ENCODE measurements at regions not wholly inside any gene's neighbourhood (a gene's known extent, or its start where the extent isn't known, plus 50 kb on each side); places are given as distances from the start of the nearest gene placed in this dataset.
"Not testable (repeated sequence)": the region's sequence is repeated elsewhere in the genome, so short reads cannot be mapped to it uniquely, and the experiment has no call there.

GRCh38 chr13:50740052-50740741, 103.3 kb downstream of the DLEU7 start:
- DNase-seq = no peak
- WGBS (ENCODE audit: insufficient coverage, low lambda C conversion rate) = no CpG with 5 or more reads among the region's 3 CpGs

GRCh38 chr13:50742353-50742752, 101.1 kb downstream of the DLEU7 start:
- no peaks in the 10 kb centered on the region for H3K36me3 ChIP-seq (ENCODE audit: control insufficient read depth, insufficient read depth, low read length)
- no peaks in the 10 kb centered on the region for H3K27me3 ChIP-seq (ENCODE audit: control insufficient read depth, insufficient read depth, low read length)
- H3K9me3 ChIP-seq (ENCODE audit: control insufficient read depth, low read depth, low read length) = no peaks in the 10 kb centered on the region
- no peak overlapping the region for H3K4me3 ChIP-seq (ENCODE audit: low read length)
- H3K4me1 ChIP-seq (ENCODE audit: control insufficient read depth, insufficient read depth, low read length) = peaks cover 3% of the 10 kb centered on the region
- H3K27ac ChIP-seq (ENCODE audit: low read length) = no peak overlapping the region
- WGBS (ENCODE audit: insufficient coverage, low lambda C conversion rate) = 100% methylated on average over 1 of the region's 2 CpGs
- DNase-seq = no peak

More at GRCh38 chr13:50740052-50740741, 103.3 kb downstream of the DLEU7 start:
- no peak overlapping the region for H3K27ac ChIP-seq (ENCODE audit: low read length)
- no peak overlapping the region for H3K4me3 ChIP-seq (ENCODE audit: low read length)
- H3K36me3 ChIP-seq (ENCODE audit: control insufficient read depth, insufficient read depth, low read length) = no peaks in the 10 kb centered on the region
- H3K9me3 ChIP-seq (ENCODE audit: control insufficient read depth, low read depth, low read length) = no peaks in the 10 kb centered on the region
- H3K27me3 ChIP-seq (ENCODE audit: control insufficient read depth, insufficient read depth, low read length) = no peaks in the 10 kb centered on the region
- H3K4me1 ChIP-seq (ENCODE audit: control insufficient read depth, insufficient read depth, low read length) = peaks cover 3% of the 10 kb centered on the region

GRCh38 chr13:50742968-50743367, 100.5 kb downstream of the DLEU7 start:
- no peak overlapping the region for H3K27ac ChIP-seq (ENCODE audit: low read length)
- DNase-seq = peak in 1 of 2 donors; percentile 13
- no peak overlapping the region for H3K4me3 ChIP-seq (ENCODE audit: low read length)
- no peaks in the 10 kb centered on the region for H3K27me3 ChIP-seq (ENCODE audit: control insufficient read depth, insufficient read depth, low read length)
- H3K36me3 ChIP-seq (ENCODE audit: control insufficient read depth, insufficient read depth, low read length) = no peaks in the 10 kb centered on the region
- H3K4me1 ChIP-seq (ENCODE audit: control insufficient read depth, insufficient read depth, low read length) = peaks cover 3% of the 10 kb centered on the region
- no peaks in the 10 kb centered on the region for H3K9me3 ChIP-seq (ENCODE audit: control insufficient read depth, low read depth, low read length)

GRCh38 chr13:50744116-50744660, 99.3 kb downstream of the DLEU7 start:
- Histone ChIP-seq H3K4me1 (ENCODE audit: control insufficient read depth, insufficient read depth, low read length) (peaks cover 3% of the 10 kb centered on the region), H3K4me3 (ENCODE audit: low read length) (no peak overlapping the region), H3K27me3 (ENCODE audit: control insufficient read depth, insufficient read depth, low read length) (no peaks in the 10 kb centered on the region), H3K27ac (ENCODE audit: low read length) (peak overlapping the region; percentile 70), H3K36me3 (ENCODE audit: control insufficient read depth, insufficient read depth, low read length) (no peaks in the 10 kb centered on the region), H3K9me3 (ENCODE audit: control insufficient read depth, low read depth, low read length) (no peaks in the 10 kb centered on the region)
- peak; percentile 28 to 71 for DNase-seq
- 48% methylated on average over 6 of the region's 6 CpGs for WGBS (ENCODE audit: insufficient coverage, low lambda C conversion rate)

GRCh38 chr13:50745542-50746115, 97.9 kb downstream of the DLEU7 start:
- Histone ChIP-seq H3K27ac (ENCODE audit: low read length) (no peak overlapping the region), H3K27me3 (ENCODE audit: control insufficient read depth, insufficient read depth, low read length) (no peaks in the 10 kb centered on the region), H3K4me1 (ENCODE audit: control insufficient read depth, insufficient read depth, low read length) (peaks cover 3% of the 10 kb centered on the region), H3K4me3 (ENCODE audit: low read length) (no peak overlapping the region), H3K36me3 (ENCODE audit: control insufficient read depth, insufficient read depth, low read length) (no peaks in the 10 kb centered on the region), H3K9me3 (ENCODE audit: control insufficient read depth, low read depth, low read length) (no peaks in the 10 kb centered on the region)
- WGBS (ENCODE audit: insufficient coverage, low lambda C conversion rate) = 80% methylated on average over 1 of the region's 4 CpGs
- DNase-seq = no peak

GRCh38 chr13:50747737-50748350, 95.6 kb downstream of the DLEU7 start:
- Histone ChIP-seq H3K4me1 (ENCODE audit: control insufficient read depth, insufficient read depth, low read length) (peaks cover 3% of the 10 kb centered on the region), H3K27ac (ENCODE audit: low read length) (no peak overlapping the region), H3K9me3 (ENCODE audit: control insufficient read depth, low read depth, low read length) (no peaks in the 10 kb centered on the region), H3K36me3 (ENCODE audit: control insufficient read depth, insufficient read depth, low read length) (no peaks in the 10 kb centered on the region), H3K27me3 (ENCODE audit: control insufficient read depth, insufficient read depth, low read length) (no peaks in the 10 kb centered on the region), H3K4me3 (ENCODE audit: low read length) (no peak overlapping the region)
- WGBS (ENCODE audit: insufficient coverage, low lambda C conversion rate) = 100% methylated on average over 1 of the region's 3 CpGs
- no peak for DNase-seq

GRCh38 chr13:50753221-50753620, 90.3 kb downstream of the DLEU7 start:
- not testable (repeated sequence) for H3K4me3 ChIP-seq (ENCODE audit: low read length); H3K27ac ChIP-seq (ENCODE audit: low read length); H3K27me3 ChIP-seq (ENCODE audit: control insufficient read depth, insufficient read depth, low read length); H3K36me3 ChIP-seq (ENCODE audit: control insufficient read depth, insufficient read depth, low read length); H3K4me1 ChIP-seq (ENCODE audit: control insufficient read depth, insufficient read depth, low read length); H3K9me3 ChIP-seq (ENCODE audit: control insufficient read depth, low read depth, low read length); DNase-seq
- WGBS (ENCODE audit: insufficient coverage, low lambda C conversion rate) = no CpG with 5 or more reads among the region's 17 CpGs

GRCh38 chr13:50755862-50756685, 87.4 kb downstream of the DLEU7 start:
- H3K27me3 ChIP-seq (ENCODE audit: control insufficient read depth, insufficient read depth, low read length); H3K27ac ChIP-seq (ENCODE audit: low read length); H3K4me1 ChIP-seq (ENCODE audit: control insufficient read depth, insufficient read depth, low read length); H3K4me3 ChIP-seq (ENCODE audit: low read length); H3K9me3 ChIP-seq (ENCODE audit: control insufficient read depth, low read depth, low read length); H3K36me3 ChIP-seq (ENCODE audit: control insufficient read depth, insufficient read depth, low read length); DNase-seq: not testable (repeated sequence)
- no CpG with 5 or more reads among the region's 8 CpGs for WGBS (ENCODE audit: insufficient coverage, low lambda C conversion rate)

GRCh38 chr13:50757008-50757407, 86.5 kb downstream of the DLEU7 start:
- H3K4me3 ChIP-seq (ENCODE audit: low read length) = no peak overlapping the region
- no peaks in the 10 kb centered on the region for H3K36me3 ChIP-seq (ENCODE audit: control insufficient read depth, insufficient read depth, low read length)
- no peak for DNase-seq
- peaks cover 7% of the 10 kb centered on the region for H3K9me3 ChIP-seq (ENCODE audit: control insufficient read depth, low read depth, low read length)
- H3K4me1 ChIP-seq (ENCODE audit: control insufficient read depth, insufficient read depth, low read length) = no peaks in the 10 kb centered on the region
- WGBS (ENCODE audit: insufficient coverage, low lambda C conversion rate) = no CpG with 5 or more reads among the region's 3 CpGs
- no peak overlapping the region for H3K27ac ChIP-seq (ENCODE audit: low read length)
- H3K27me3 ChIP-seq (ENCODE audit: control insufficient read depth, insufficient read depth, low read length) = no peaks in the 10 kb centered on the region

- no peak overlapping the region for H3K27ac ChIP-seq (ENCODE audit: low read length)
- H3K9me3 ChIP-seq (ENCODE audit: control insufficient read depth, low read depth, low read length) = no peaks in the 10 kb centered on the region
- no peak overlapping the region for H3K4me3 ChIP-seq (ENCODE audit: low read length)
- H3K36me3 ChIP-seq (ENCODE audit: control insufficient read depth, insufficient read depth, low read length) = no peaks in the 10 kb centered on the region
- no peaks in the 10 kb centered on the region for H3K27me3 ChIP-seq (ENCODE audit: control insufficient read depth, insufficient read depth, low read length)
- WGBS (ENCODE audit: insufficient coverage, low lambda C conversion rate) = no CpG with 5 or more reads among the region's 1 CpG
- no peak for DNase-seq
- H3K4me1 ChIP-seq (ENCODE audit: control insufficient read depth, insufficient read depth, low read length) = no peaks in the 10 kb centered on the region
Measured at GRCh38 chr13:50758796-50759195, 84.7 kb downstream of the DLEU7 start.
